Mesenchymal stem cell (in vitro differentiated cells and primary cell): ENCODE measurements at regions not wholly inside any gene's neighbourhood (a gene's known extent, or its start where the extent isn't known, plus 50 kb on each side); places are given as distances from the start of the nearest gene placed in this dataset.

ENCODE experiments used
- DNase-seq: peaks from one replicate; pipeline ENCODE4 v3.0.0-alpha.2; 2013
- H2AFZ ChIP-seq: one replicate; pipeline ENCODE4 v1.6.1; 2013; ENCODE audit warnings: low read depth, mild to moderate bottlenecking, control low read depth, inconsistent platforms, low read length, moderate library complexity
- H2AK5ac ChIP-seq: 2 replicates; pipeline ENCODE4 v1.6.1; 2013; ENCODE audit warnings: low read length, moderate library complexity, mild to moderate bottlenecking, inconsistent platforms; ENCODE audit not compliant: severe bottlenecking
- H2BK120ac ChIP-seq: one replicate; pipeline ENCODE4 v1.6.1; 2013; ENCODE audit warnings: low read depth, mild to moderate bottlenecking, inconsistent platforms, low read length, moderate library complexity
- H2BK12ac ChIP-seq, 2 experiments: one replicate each; pipeline ENCODE4 v1.6.1; 2013; ENCODE audit warnings: inconsistent platforms in 2 of 2, low read length in 2 of 2, mild to moderate bottlenecking in 2 of 2, moderate library complexity in 2 of 2, control low read depth in 1 of 2
- H2BK15ac ChIP-seq: one replicate; pipeline ENCODE4 v1.6.1; 2013; ENCODE audit warnings: mild to moderate bottlenecking, low read depth, inconsistent platforms; ENCODE audit not compliant: poor library complexity, severe bottlenecking
- H2BK5ac ChIP-seq: 2 replicates; pipeline ENCODE4 v1.6.1; 2013; ENCODE audit warnings: low read depth, mild to moderate bottlenecking, low read length, control low read depth, inconsistent platforms; ENCODE audit not compliant: poor library complexity, severe bottlenecking
- H3K14ac ChIP-seq, 2 experiments: one replicate each; pipeline ENCODE4 v1.6.1; 2013; ENCODE audit warnings: inconsistent platforms in 2 of 2, low read length in 2 of 2, control low read depth in 1 of 2, mild to moderate bottlenecking in 1 of 2, moderate library complexity in 1 of 2
- H3K18ac ChIP-seq, 2 experiments: one replicate each; pipeline ENCODE4 v1.6.1; 2013; ENCODE audit warnings: inconsistent platforms in 2 of 2, low read length in 2 of 2, control low read depth in 1 of 2, low read depth in 1 of 2, mild to moderate bottlenecking in 1 of 2
- H3K23ac ChIP-seq, 2 experiments: one replicate each; pipeline ENCODE4 v1.6.1; 2013; ENCODE audit warnings: inconsistent platforms in 2 of 2, low read length in 2 of 2, mild to moderate bottlenecking in 2 of 2, moderate library complexity in 2 of 2, control low read depth in 1 of 2
- H3K27ac ChIP-seq: 2 replicates; pipeline ENCODE4 v1.5.1; 2013; ENCODE audit warnings: mild to moderate bottlenecking, moderate library complexity, low read length, control low read depth, inconsistent platforms; ENCODE audit not compliant: poor library complexity, severe bottlenecking
- H3K27me3 ChIP-seq, 2 experiments: 2 replicates each; pipeline versions ENCODE4 v1.6.1 to v1.7.0; 2013; ENCODE audit warnings: low read length in 2 of 2, mild to moderate bottlenecking in 2 of 2, moderate library complexity in 2 of 2, control low read depth in 1 of 2, inconsistent platforms in 1 of 2; ENCODE audit not compliant: control insufficient read depth in 1 of 2, insufficient read depth in 1 of 2
- H3K36me3 ChIP-seq, 2 experiments: 2 replicates each; pipeline versions ENCODE4 v1.6.1 to v1.7.0; 2013; ENCODE audit warnings: low read length in 2 of 2, control low read depth in 1 of 2, inconsistent platforms in 1 of 2, low read depth in 1 of 2, mild to moderate bottlenecking in 1 of 2; ENCODE audit not compliant: insufficient read depth in 2 of 2, control insufficient read depth in 1 of 2
- H3K4ac ChIP-seq, 2 experiments: one replicate each; pipeline ENCODE4 v1.6.1; 2013; ENCODE audit warnings: inconsistent platforms in 2 of 2, low read length in 2 of 2, mild to moderate bottlenecking in 2 of 2, moderate library complexity in 2 of 2, control low read depth in 1 of 2, low read depth in 1 of 2
- H3K4me1 ChIP-seq: 2 replicates; pipeline ENCODE4 v1.6.1; 2013; ENCODE audit warnings: low read depth, low read length, control low read depth; ENCODE audit not compliant: control insufficient read depth, insufficient read depth
- H3K4me2 ChIP-seq: 2 replicates; pipeline ENCODE4 v1.6.1; 2013; ENCODE audit warnings: low read length, mild to moderate bottlenecking, inconsistent platforms; ENCODE audit not compliant: poor library complexity, severe bottlenecking
- H3K4me3 ChIP-seq, 2 experiments: 2 replicates each; pipeline versions ENCODE4 v1.5.1 to v1.7.0; 2013; ENCODE audit warnings: low read length in 2 of 2, mild to moderate bottlenecking in 2 of 2, control low read depth in 1 of 2, low read depth in 1 of 2; ENCODE audit not compliant: insufficient read depth in 1 of 2
- H3K79me1 ChIP-seq: replicated peaks from 2 replicates; pipeline ENCODE4 v1.6.1; 2013; ENCODE audit warnings: mild to moderate bottlenecking, control low read depth, low read length, inconsistent platforms; ENCODE audit not compliant: poor library complexity, severe bottlenecking
- H3K9ac ChIP-seq: 2 replicates; pipeline ENCODE4 v1.7.0; 2013; ENCODE audit warnings: mild to moderate bottlenecking, low read length, moderate library complexity
- H3K9me3 ChIP-seq: 2 replicates; pipeline ENCODE4 v1.7.0; 2013; ENCODE audit warnings: mild to moderate bottlenecking, low read length; ENCODE audit not compliant: control insufficient read depth
- H4K8ac ChIP-seq: one replicate; pipeline ENCODE4 v1.6.1; 2013; ENCODE audit warnings: inconsistent platforms, mild to moderate bottlenecking, low read length, moderate library complexity
- H4K91ac ChIP-seq: one replicate; pipeline ENCODE4 v1.6.1; 2013; ENCODE audit warnings: mild to moderate bottlenecking, low read length, inconsistent platforms
- WGBS: methylation state at CpG from one replicate; pipeline ENCODE4 v1.1.7; 2013; ENCODE audit warnings: mixed read lengths; 5-methylcytosine and 5-hydroxymethylcytosine counted together

DNA sequence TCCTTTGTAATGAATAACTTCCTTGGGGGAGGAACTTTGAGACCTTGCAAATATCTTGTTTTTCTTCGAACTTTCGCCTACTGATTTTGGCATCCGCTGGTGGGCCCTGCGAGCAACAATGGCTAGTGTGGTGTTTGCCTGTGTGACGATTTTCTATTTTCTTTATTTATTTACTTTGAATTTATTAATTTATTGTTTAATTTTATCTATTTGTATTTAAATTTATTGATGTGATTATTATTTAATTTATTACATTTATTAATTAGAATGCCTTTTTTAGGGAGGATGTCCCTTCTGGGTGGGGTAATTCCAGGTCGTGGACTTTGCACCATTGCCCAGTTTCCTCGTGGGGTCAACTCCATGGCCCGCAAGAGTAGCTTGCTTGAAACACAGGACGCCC, 149.7 kb downstream of the ZNF664 start:
- 92% methylated on average over 7 of the region's 9 CpGs for WGBS
- Histone ChIP-seq H3K4me1 (peaks cover 16% of the 10 kb centered on the region), H3K27me3 (peaks cover 0 to 42% of the 10 kb centered on the region in 2 experiments), H3K14ac (no peak overlapping the region), H4K91ac (no peak overlapping the region), H2AFZ (no peak overlapping the region), H3K4ac (no peak overlapping the region), H2AK5ac (peak overlapping the region; percentile 36), H4K8ac (no peak overlapping the region), H2BK12ac (no peak overlapping the region), H3K9me3 (no peaks in the 10 kb centered on the region), H3K23ac (no peak overlapping the region), H3K36me3 (no peaks in the 10 kb centered on the region), H2BK5ac (no peak overlapping the region), H3K9ac (no peak overlapping the region), H3K18ac (no peak overlapping the region), H3K4me3 (no peak overlapping the region), H3K4me2 (no peak overlapping the region), H2BK15ac (no peak overlapping the region), H2BK120ac (no peak overlapping the region), H3K79me1 (no peaks in the 10 kb centered on the region), H3K27ac (no peak overlapping the region)
- no peak for DNase-seq

DNA sequence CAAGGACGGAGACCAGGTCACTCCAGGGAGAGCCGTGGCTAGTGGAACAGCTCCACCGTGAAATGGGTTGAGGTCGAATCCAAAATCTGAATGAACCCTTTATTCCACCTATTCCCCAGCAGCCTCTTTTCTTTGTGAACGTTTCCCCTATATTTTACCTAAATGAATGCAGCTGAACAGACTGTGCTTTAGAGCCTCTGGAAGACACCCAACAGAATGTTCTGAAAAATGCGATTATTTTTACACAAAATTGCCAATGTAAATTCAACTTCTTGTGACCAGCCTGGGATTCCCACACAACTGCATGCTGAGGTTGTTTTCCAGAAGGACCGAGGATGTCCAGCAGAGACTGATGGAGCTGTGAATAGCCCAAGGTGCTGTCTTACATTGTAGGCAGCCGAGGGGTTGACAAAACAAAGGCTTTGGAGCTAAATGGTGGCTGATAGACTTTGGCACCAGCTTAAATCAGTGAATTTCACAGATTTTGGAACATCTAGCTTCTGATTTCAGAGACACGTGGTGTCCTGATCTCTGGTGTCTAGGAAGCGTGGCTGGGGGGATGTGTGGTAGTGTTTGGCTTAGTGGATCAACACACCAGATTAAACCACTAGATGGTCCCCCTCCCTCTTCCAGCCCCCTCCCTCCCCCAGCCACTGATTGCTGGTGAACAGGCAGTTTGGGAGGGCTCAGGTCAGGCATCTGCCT, 150.4 kb downstream of the ZNF664 start:
- Histone ChIP-seq H3K18ac (no peak overlapping the region), H4K91ac (no peak overlapping the region), H3K4me3 (no peak overlapping the region), H2AK5ac (peak overlapping the region; percentile 95), H2BK120ac (no peak overlapping the region), H3K27ac (no peak overlapping the region), H3K9me3 (no peaks in the 10 kb centered on the region), H4K8ac (no peak overlapping the region), H3K14ac (no peak overlapping the region), H2BK12ac (no peak overlapping the region), H3K4me1 (peaks cover 13% of the 10 kb centered on the region), H2BK15ac (no peak overlapping the region), H3K79me1 (no peaks in the 10 kb centered on the region), H3K4me2 (no peak overlapping the region), H3K9ac (no peak overlapping the region), H3K23ac (no peak overlapping the region), H2AFZ (no peak overlapping the region), H3K4ac (no peak overlapping the region), H3K36me3 (no peaks in the 10 kb centered on the region), H2BK5ac (no peak overlapping the region), H3K27me3 (peaks cover 0 to 43% of the 10 kb centered on the region in 2 experiments)
- no peak for DNase-seq
- WGBS: 84% methylated on average over 8 of the region's 10 CpGs

DNA sequence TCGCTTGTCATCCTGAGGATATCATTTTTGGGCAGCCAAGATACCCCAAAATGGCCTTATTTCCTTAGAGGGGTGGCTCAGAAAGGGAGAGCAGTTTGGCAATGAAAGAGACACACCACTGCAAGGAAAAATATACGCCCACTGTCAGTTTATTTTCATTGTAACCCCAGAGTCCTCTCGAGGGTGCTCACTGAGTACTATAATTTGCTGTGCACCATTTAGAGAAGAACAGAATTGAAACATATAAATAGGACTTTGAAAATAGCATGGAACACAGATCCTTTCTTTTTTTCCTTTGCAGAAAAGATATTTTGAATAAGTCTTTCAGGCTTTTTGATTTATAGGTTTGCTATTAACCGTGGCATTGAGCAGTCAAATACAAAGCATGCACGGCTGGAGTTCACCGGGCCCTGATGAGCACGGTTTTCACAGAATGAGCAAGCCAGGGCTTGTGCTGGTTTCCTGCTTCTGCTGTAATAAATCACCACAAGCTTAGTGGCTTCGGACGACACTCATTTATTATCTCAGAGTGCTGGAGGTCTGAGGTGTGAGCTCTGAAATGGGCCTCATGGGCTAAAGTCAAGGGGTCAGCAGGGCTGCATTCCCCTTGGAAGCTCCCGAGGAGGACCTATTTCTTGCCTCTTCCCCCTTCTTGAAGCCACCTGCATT, 152.3 kb downstream of the ZNF664 start:
- Histone ChIP-seq H3K4me1 (peaks cover 13% of the 10 kb centered on the region), H3K14ac (no peak overlapping the region), H3K79me1 (no peaks in the 10 kb centered on the region), H3K4ac (no peak overlapping the region), H2BK12ac (peak overlapping the region in 1 of 2 experiments; percentile 13), H2BK5ac (peak overlapping the region; percentile 19), H3K4me2 (peak overlapping the region; percentile 46), H2AK5ac (peak overlapping the region; percentile 23), H3K36me3 (no peaks in the 10 kb centered on the region), H3K23ac (no peak overlapping the region), H4K8ac (no peak overlapping the region), H3K27ac (peak overlapping the region; percentile 88), H3K4me3 (no peak overlapping the region), H3K18ac (peak overlapping the region in 1 of 2 experiments; percentile 30), H3K9me3 (no peaks in the 10 kb centered on the region), H4K91ac (no peak overlapping the region), H2BK15ac (no peak overlapping the region), H2AFZ (no peak overlapping the region), H3K27me3 (peaks cover 0 to 43% of the 10 kb centered on the region in 2 experiments), H2BK120ac (peak overlapping the region; percentile 71), H3K9ac (no peak overlapping the region)
- peak; percentile 27 for DNase-seq
- WGBS: 21% methylated on average over 10 of the region's 10 CpGs

DNA sequence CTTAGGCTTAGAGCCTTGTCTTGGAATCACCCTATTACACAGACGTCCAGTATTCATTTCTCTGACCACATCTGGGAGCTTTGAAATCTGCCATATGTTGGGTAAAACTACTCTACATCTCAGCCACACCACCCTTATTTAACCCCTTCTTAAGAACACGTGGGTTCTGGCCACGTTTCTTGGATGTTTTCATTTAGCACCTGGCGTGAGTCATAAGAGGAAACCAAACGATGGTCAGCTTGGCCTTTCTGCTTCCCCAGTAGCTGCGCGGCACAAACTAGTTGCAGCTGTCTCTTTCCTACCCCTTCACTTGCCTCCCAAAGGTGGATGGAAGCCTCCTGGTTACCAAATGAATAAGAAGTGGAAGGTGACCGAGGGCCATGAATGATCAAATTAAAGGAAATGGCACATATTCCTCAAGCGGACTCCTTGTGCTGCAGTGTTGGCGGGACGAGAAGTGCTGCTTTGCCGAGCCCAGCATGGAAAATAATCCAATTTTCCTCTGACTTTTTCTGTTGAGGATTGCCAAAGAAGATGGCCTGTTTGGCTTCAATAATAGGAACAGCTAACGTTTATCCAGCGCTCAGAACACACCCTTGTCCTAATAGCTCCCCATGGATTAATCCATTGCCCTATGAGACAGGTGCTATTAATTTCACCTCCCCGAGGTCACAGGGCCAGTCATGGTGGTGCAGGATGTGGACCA, 154.1 kb downstream of the ZNF664 start:
- 70% methylated on average over 15 of the region's 15 CpGs for WGBS
- peak; percentile 24 for DNase-seq
- no peaks in the 10 kb centered on the region for H3K79me1 ChIP-seq
- peaks cover 0 to 34% of the 10 kb centered on the region in 2 experiments for H3K27me3 ChIP-seq
- H3K36me3 ChIP-seq: no peaks in the 10 kb centered on the region
- no peak overlapping the region for H3K18ac ChIP-seq
- H3K14ac ChIP-seq: no peak overlapping the region
- no peak overlapping the region for H2AFZ ChIP-seq
- H4K8ac ChIP-seq: no peak overlapping the region
- peak overlapping the region; percentile 3 for H2BK15ac ChIP-seq
- H2BK120ac ChIP-seq: no peak overlapping the region
- peaks cover 16% of the 10 kb centered on the region for H3K4me1 ChIP-seq
- no peak overlapping the region for H3K9ac ChIP-seq
- no peak overlapping the region for H3K4me2 ChIP-seq
- no peak overlapping the region for H2BK12ac ChIP-seq
- H2AK5ac ChIP-seq: peak overlapping the region; percentile 66
- no peaks in the 10 kb centered on the region for H3K9me3 ChIP-seq
- no peak overlapping the region for H2BK5ac ChIP-seq
- no peak overlapping the region for H4K91ac ChIP-seq
- H3K4ac ChIP-seq: no peak overlapping the region
- no peak overlapping the region for H3K23ac ChIP-seq
- H3K27ac ChIP-seq: no peak overlapping the region
- H3K4me3 ChIP-seq: no peak overlapping the region
